H9 (cell line): ENCODE measurements at regions not wholly inside any gene's neighbourhood (a gene's known extent, or its start where the extent isn't known, plus 50 kb on each side); places are given as distances from the start of the nearest gene placed in this dataset.

Source experiments
- DNase-seq: peaks from one replicate; pipeline ENCODE4 v3.0.0-alpha.2; 2017
- H2AFZ ChIP-seq: one replicate; pipeline ENCODE4 v1.6.1; 2013; ENCODE audit warnings: mild to moderate bottlenecking, low read length, control low read depth, moderate library complexity
- H2AK5ac ChIP-seq: 2 replicates; pipeline ENCODE4 v1.6.1; 2013; ENCODE audit warnings: low read length, control low read depth, mixed read lengths; ENCODE audit not compliant: insufficient read length
- H2BK120ac ChIP-seq: one replicate; pipeline ENCODE4 v1.6.1; 2013; ENCODE audit warnings: low read depth, mild to moderate bottlenecking, low read length, control low read depth, inconsistent platforms; ENCODE audit not compliant: poor library complexity, severe bottlenecking
- H2BK12ac ChIP-seq: 2 replicates; pipeline ENCODE4 v1.6.1; 2013; ENCODE audit warnings: low read length, control low read depth, mixed read lengths, low read depth; ENCODE audit not compliant: insufficient read length
- H2BK15ac ChIP-seq: 2 replicates; pipeline ENCODE4 v1.6.1; 2013; ENCODE audit warnings: low read depth, low read length, control low read depth
- H2BK20ac ChIP-seq: one replicate; pipeline ENCODE4 v1.6.1; 2013; ENCODE audit warnings: low read depth, mild to moderate bottlenecking, low read length, control low read depth, inconsistent platforms; ENCODE audit not compliant: poor library complexity, severe bottlenecking
- H2BK5ac ChIP-seq: 2 replicates; pipeline ENCODE4 v1.6.1; 2013; ENCODE audit warnings: low read length, control low read depth, mixed read lengths; ENCODE audit not compliant: insufficient read length
- H3K14ac ChIP-seq: 2 replicates; pipeline ENCODE4 v1.6.1; 2013; ENCODE audit warnings: low read length, control low read depth; ENCODE audit not compliant: insufficient read depth
- H3K18ac ChIP-seq: 2 replicates; pipeline ENCODE4 v1.6.1; 2013; ENCODE audit warnings: low read depth, mild to moderate bottlenecking, mixed read lengths, low read length, control low read depth; ENCODE audit not compliant: insufficient read length
- H3K23ac ChIP-seq: 2 replicates; pipeline ENCODE4 v1.6.1; 2013; ENCODE audit warnings: low read length, control low read depth, mixed read lengths, low read depth; ENCODE audit not compliant: insufficient read length
- H3K23me2 ChIP-seq: 2 replicates; pipeline ENCODE4 v1.6.1; 2013; ENCODE audit warnings: low read depth, mild to moderate bottlenecking, mixed read lengths, low read length, control low read depth; ENCODE audit not compliant: insufficient read length, poor library complexity, severe bottlenecking
- H3K27ac ChIP-seq: 2 replicates; pipeline ENCODE4 v1.5.1; 2013; ENCODE audit warnings: low read length, control low read depth, mixed read lengths, low read depth; ENCODE audit not compliant: insufficient read length
- H3K27me3 ChIP-seq: 2 replicates; pipeline ENCODE4 v1.6.1; 2013; ENCODE audit warnings: low read length, control low read depth, inconsistent platforms; ENCODE audit not compliant: insufficient read depth
- H3K4ac ChIP-seq: 2 replicates; pipeline ENCODE4 v1.6.1; 2013; ENCODE audit warnings: low read depth, mild to moderate bottlenecking, control low read depth, inconsistent platforms, low read length, moderate library complexity
- H3K4me1 ChIP-seq: 2 replicates; pipeline ENCODE4 v1.6.1; 2013; ENCODE audit warnings: low read length, control low read depth, inconsistent platforms; ENCODE audit not compliant: insufficient read depth
- H3K4me2 ChIP-seq: 2 replicates; pipeline ENCODE4 v1.6.1; 2013; ENCODE audit warnings: low read length, control low read depth, mixed read lengths; ENCODE audit not compliant: insufficient read length, insufficient read depth
- H3K56ac ChIP-seq: 2 replicates; pipeline ENCODE4 v1.6.1; 2013; ENCODE audit warnings: low read depth, mild to moderate bottlenecking, mixed read lengths, low read length, control low read depth; ENCODE audit not compliant: insufficient read length
- H3K79me1 ChIP-seq: 2 replicates; pipeline ENCODE4 v1.6.1; 2013; ENCODE audit warnings: low read depth, mild to moderate bottlenecking, moderate library complexity, low read length, control low read depth, inconsistent platforms; ENCODE audit not compliant: insufficient read depth, poor library complexity, severe bottlenecking
- H3K79me2 ChIP-seq: 2 replicates; pipeline ENCODE4 v1.6.1; 2013; ENCODE audit warnings: low read length, control low read depth, inconsistent platforms; ENCODE audit not compliant: insufficient read depth
- H3K9ac ChIP-seq: 2 replicates; pipeline ENCODE4 v1.6.1; 2013; ENCODE audit warnings: low read length, control low read depth, mixed read lengths; ENCODE audit not compliant: insufficient read length; ENCODE audit errors: extremely low read depth
- H3K9me3 ChIP-seq: one replicate; pipeline ENCODE4 v1.6.1; 2013; ENCODE audit warnings: low read depth, low read length, inconsistent platforms; ENCODE audit not compliant: control insufficient read depth
- H3T11ph ChIP-seq: one replicate; pipeline ENCODE4 v1.6.1; 2013; ENCODE audit warnings: mild to moderate bottlenecking, low read length, control low read depth, inconsistent platforms
- H4K20me1 ChIP-seq: one replicate; pipeline ENCODE4 v1.6.1; 2013; ENCODE audit not compliant: control insufficient read depth, insufficient read length, insufficient read depth
- H4K5ac ChIP-seq: 2 replicates; pipeline ENCODE4 v1.6.1; 2013; ENCODE audit warnings: low read depth, mild to moderate bottlenecking, mixed read lengths, low read length, control low read depth; ENCODE audit not compliant: insufficient read length
- H4K8ac ChIP-seq: replicated peaks from 2 replicates; pipeline ENCODE4 v1.6.1; 2013; ENCODE audit warnings: low read length, control low read depth, mixed read lengths, low read depth; ENCODE audit not compliant: insufficient read length
- H4K91ac ChIP-seq: 2 replicates; pipeline ENCODE4 v1.6.1; 2013; ENCODE audit warnings: low read depth, mild to moderate bottlenecking, moderate library complexity, mixed read lengths, low read length, control low read depth; ENCODE audit not compliant: insufficient read length
- H3K27ac Mint-ChIP-seq, 3 experiments: 2 replicates in 2 of 3; 3 replicates in 1 of 3; pipeline ENCODE4 v1.8.0; 2020 to 2021; ENCODE audit warnings: mixed read lengths in 3 of 3, mild to moderate bottlenecking in 1 of 3, moderate library complexity in 1 of 3
- H3K27me3 Mint-ChIP-seq: 2 replicates; pipeline ENCODE4 v1.8.0; 2021; ENCODE audit warnings: low read depth, mild to moderate bottlenecking, moderate library complexity, mixed read lengths
- H3K36me3 Mint-ChIP-seq, 3 experiments: 2 replicates in 2 of 3; 3 replicates in 1 of 3; pipeline ENCODE4 v1.8.0; 2020 to 2021; ENCODE audit warnings: low read depth in 3 of 3, mixed read lengths in 3 of 3; ENCODE audit not compliant: insufficient read depth in 1 of 3
- H3K4me1 Mint-ChIP-seq, 2 experiments: 2 replicates each; pipeline ENCODE4 v1.8.0; 2020; ENCODE audit warnings: mixed read lengths in 2 of 2
- H3K4me3 Mint-ChIP-seq, 2 experiments: 2 replicates in 1 of 2; 3 replicates in 1 of 2; pipeline ENCODE4 v1.8.0; 2020 to 2021; ENCODE audit warnings: mild to moderate bottlenecking in 2 of 2, mixed read lengths in 2 of 2, moderate library complexity in 1 of 2
- H3K9me3 Mint-ChIP-seq, 2 experiments: 2 replicates in 1 of 2; 3 replicates in 1 of 2; pipeline ENCODE4 v1.8.0; 2020; ENCODE audit warnings: mild to moderate bottlenecking in 2 of 2, mixed read lengths in 2 of 2, moderate library complexity in 1 of 2
- WGBS: extraction: QIAGEN DNeasy Blood & Tissue Kit; methylation state at CpG from one replicate; pipeline ENCODE4 v1.1.7; 2013; ENCODE audit warnings: missing lambda C conversion rate, low lambda C conversion rate, mixed read lengths; ENCODE audit not compliant: insufficient read length; ENCODE audit errors: extremely low coverage; 5-methylcytosine and 5-hydroxymethylcytosine counted together
- TF ChIP-seq, protein P1 (sequence below): fragments of 200-600 bp; sonication (generic); conservative IDR thresholded peaks from 3 replicates; pipeline ENCODE4 v1.8.0; 2021; ENCODE audit warnings: antibody characterized with exemption, mild to moderate bottlenecking

- H2AK5ac ChIP-seq: no peak overlapping the region
- no peaks in the 10 kb centered on the region for H3K79me2 ChIP-seq
- WGBS: no CpG with 5 or more reads among the region's 2 CpGs
- Mint-ChIP-seq H3K9me3 (no peaks in the 10 kb centered on the region), H3K27me3 (no peaks in the 10 kb centered on the region), H3K36me3 (no peaks in the 10 kb centered on the region), H3K4me1 (peaks cover 9 to 21% of the 10 kb centered on the region in 2 experiments; a peak in 3 of 4 replicates), H3K27ac (no peak overlapping the region), H3K4me3 (no peak overlapping the region)
- H3K79me1 ChIP-seq: no peaks in the 10 kb centered on the region
- H3K23me2 ChIP-seq: no peaks in the 10 kb centered on the region
- DNase-seq: no peak
- TF ChIP-seq, protein P1, sequence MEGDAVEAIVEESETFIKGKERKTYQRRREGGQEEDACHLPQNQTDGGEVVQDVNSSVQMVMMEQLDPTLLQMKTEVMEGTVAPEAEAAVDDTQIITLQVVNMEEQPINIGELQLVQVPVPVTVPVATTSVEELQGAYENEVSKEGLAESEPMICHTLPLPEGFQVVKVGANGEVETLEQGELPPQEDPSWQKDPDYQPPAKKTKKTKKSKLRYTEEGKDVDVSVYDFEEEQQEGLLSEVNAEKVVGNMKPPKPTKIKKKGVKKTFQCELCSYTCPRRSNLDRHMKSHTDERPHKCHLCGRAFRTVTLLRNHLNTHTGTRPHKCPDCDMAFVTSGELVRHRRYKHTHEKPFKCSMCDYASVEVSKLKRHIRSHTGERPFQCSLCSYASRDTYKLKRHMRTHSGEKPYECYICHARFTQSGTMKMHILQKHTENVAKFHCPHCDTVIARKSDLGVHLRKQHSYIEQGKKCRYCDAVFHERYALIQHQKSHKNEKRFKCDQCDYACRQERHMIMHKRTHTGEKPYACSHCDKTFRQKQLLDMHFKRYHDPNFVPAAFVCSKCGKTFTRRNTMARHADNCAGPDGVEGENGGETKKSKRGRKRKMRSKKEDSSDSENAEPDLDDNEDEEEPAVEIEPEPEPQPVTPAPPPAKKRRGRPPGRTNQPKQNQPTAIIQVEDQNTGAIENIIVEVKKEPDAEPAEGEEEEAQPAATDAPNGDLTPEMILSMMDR: no peak
- no peak overlapping the region for H3K4ac ChIP-seq
- no peak overlapping the region for H3K14ac ChIP-seq
- H4K20me1 ChIP-seq: no peaks in the 10 kb centered on the region
- no peak overlapping the region for H3K9ac ChIP-seq
- no peak overlapping the region for H2BK5ac ChIP-seq
- no peak overlapping the region for H2BK15ac ChIP-seq
- H3K27ac ChIP-seq: no peak overlapping the region
- H4K8ac ChIP-seq: no peak overlapping the region
- no peak overlapping the region for H2AFZ ChIP-seq
- H3K4me1 ChIP-seq: no peaks in the 10 kb centered on the region
- H3K56ac ChIP-seq: no peak overlapping the region
- no peak overlapping the region for H3T11ph ChIP-seq
- no peak overlapping the region for H4K5ac ChIP-seq
- no peak overlapping the region for H3K4me2 ChIP-seq
- H3K27me3 ChIP-seq: no peaks in the 10 kb centered on the region
- H2BK20ac ChIP-seq: no peak overlapping the region
- no peak overlapping the region for H2BK120ac ChIP-seq
- H3K18ac ChIP-seq: no peak overlapping the region
- no peaks in the 10 kb centered on the region for H3K9me3 ChIP-seq
- no peak overlapping the region for H2BK12ac ChIP-seq
- no peak overlapping the region for H4K91ac ChIP-seq
- no peak overlapping the region for H3K23ac ChIP-seq
Observed at GRCh38 chr2:82993609-82994008, 1465.5 kb downstream of the SUCLG1 start.
